Trophoblast cell (in vitro differentiated cells and primary cell): ENCODE measurements at regions not wholly inside any gene's neighbourhood (a gene's known extent, or its start where the extent isn't known, plus 50 kb on each side); places are given as distances from the start of the nearest gene placed in this dataset.

ENCODE experiments used
- DNase-seq, 2 donors: peaks; one replicate each; pipeline ENCODE4 v3.0.0-alpha.2; 2016
- H2AFZ ChIP-seq: 2 replicates; pipeline ENCODE4 v1.6.1; 2013; ENCODE audit warnings: low read length, moderate library complexity, mild to moderate bottlenecking; ENCODE audit not compliant: insufficient read depth, poor library complexity
- H2AK5ac ChIP-seq: 2 replicates; pipeline ENCODE4 v1.6.1; 2013; ENCODE audit warnings: mild to moderate bottlenecking, low read length
- H2BK120ac ChIP-seq: 2 replicates; pipeline ENCODE4 v1.6.1; 2013; ENCODE audit warnings: low read length, mild to moderate bottlenecking, moderate library complexity; ENCODE audit not compliant: insufficient read depth, poor library complexity
- H2BK12ac ChIP-seq: 2 replicates; pipeline ENCODE4 v1.6.1; 2013; ENCODE audit warnings: mild to moderate bottlenecking, low read length, moderate library complexity
- H2BK5ac ChIP-seq: 2 replicates; pipeline ENCODE4 v1.6.1; 2013; ENCODE audit warnings: low read length, low read depth, moderate library complexity, mild to moderate bottlenecking; ENCODE audit not compliant: poor library complexity
- H3K14ac ChIP-seq: 2 replicates; pipeline ENCODE4 v1.6.1; 2013; ENCODE audit warnings: mild to moderate bottlenecking, low read length
- H3K18ac ChIP-seq: 2 replicates; pipeline ENCODE4 v1.6.1; 2013; ENCODE audit warnings: mild to moderate bottlenecking, low read length
- H3K23ac ChIP-seq: 2 replicates; pipeline ENCODE4 v1.6.1; 2013; ENCODE audit warnings: low read length
- H3K27ac ChIP-seq: 2 replicates; pipeline ENCODE4 v1.5.1; 2013; ENCODE audit warnings: low read depth, mild to moderate bottlenecking, inconsistent platforms, low read length, moderate library complexity
- H3K27me3 ChIP-seq: 2 replicates; pipeline ENCODE4 v1.6.1; 2013; ENCODE audit warnings: inconsistent platforms, mild to moderate bottlenecking, low read length, moderate library complexity; ENCODE audit not compliant: insufficient read depth
- H3K36me3 ChIP-seq, 2 experiments: 1 replicate in 1 of 2; 2 replicates in 1 of 2; pipeline ENCODE4 v1.6.1; 2013; ENCODE audit warnings: low read length in 2 of 2, mild to moderate bottlenecking in 2 of 2, moderate library complexity in 1 of 2; ENCODE audit not compliant: insufficient read depth in 2 of 2, control insufficient read depth in 1 of 2
- H3K4ac ChIP-seq: 2 replicates; pipeline ENCODE4 v1.6.1; 2013; ENCODE audit warnings: low read depth, mild to moderate bottlenecking, low read length, moderate library complexity
- H3K4me1 ChIP-seq, 2 experiments: 1 replicate in 1 of 2; 2 replicates in 1 of 2; pipeline ENCODE4 v1.6.1; 2013; ENCODE audit warnings: low read length in 2 of 2, mild to moderate bottlenecking in 2 of 2, moderate library complexity in 1 of 2; ENCODE audit not compliant: insufficient read depth in 2 of 2, control insufficient read depth in 1 of 2
- H3K4me2 ChIP-seq: 2 replicates; pipeline ENCODE4 v1.6.1; 2013; ENCODE audit warnings: inconsistent platforms, mild to moderate bottlenecking, low read length, moderate library complexity
- H3K4me3 ChIP-seq: 2 replicates; pipeline ENCODE4 v1.5.1; 2013; ENCODE audit warnings: mild to moderate bottlenecking, low read depth, low read length, inconsistent platforms
- H3K79me1 ChIP-seq: one replicate; pipeline ENCODE4 v1.6.1; 2013; ENCODE audit warnings: low read length
- H3K79me2 ChIP-seq: 2 replicates; pipeline ENCODE4 v1.6.1; 2013; ENCODE audit warnings: low read length, mild to moderate bottlenecking; ENCODE audit not compliant: control insufficient read depth, insufficient read depth, poor library complexity
- H3K9ac ChIP-seq: 2 replicates; pipeline ENCODE4 v1.6.1; 2013; ENCODE audit warnings: mild to moderate bottlenecking, low read length
- H3K9me3 ChIP-seq: 2 replicates; pipeline ENCODE4 v1.6.1; 2013; ENCODE audit warnings: low read depth, mild to moderate bottlenecking, control low read depth, inconsistent platforms, low read length; ENCODE audit not compliant: insufficient read depth
- H4K12ac ChIP-seq: 2 replicates; pipeline ENCODE4 v1.6.1; 2013; ENCODE audit warnings: low read depth, mild to moderate bottlenecking, low read length, moderate library complexity
- H4K8ac ChIP-seq: 2 replicates; pipeline ENCODE4 v1.6.1; 2013; ENCODE audit warnings: low read depth, mild to moderate bottlenecking, low read length, moderate library complexity
- H4K91ac ChIP-seq: one replicate; pipeline ENCODE4 v1.6.1; 2013; ENCODE audit warnings: low read depth, mild to moderate bottlenecking, low read length, moderate library complexity
- WGBS: extraction: QIAGEN DNeasy Blood & Tissue Kit; methylation state at CpG from one replicate; pipeline ENCODE4 v1.1.7; 2013; ENCODE audit warnings: missing lambda C conversion rate; ENCODE audit not compliant: insufficient read length, insufficient coverage; ENCODE audit errors: extremely low coverage; 5-methylcytosine and 5-hydroxymethylcytosine counted together

- H3K14ac ChIP-seq = no peak overlapping the region
- no peak overlapping the region for H4K12ac ChIP-seq
- no peak overlapping the region for H2BK12ac ChIP-seq
- no peaks in the 10 kb centered on the region for H3K4me1 ChIP-seq
- no peak overlapping the region for H3K18ac ChIP-seq
- H4K91ac ChIP-seq = no peak overlapping the region
- peaks cover 2% of the 10 kb centered on the region for H3K9me3 ChIP-seq
- no peak overlapping the region for H2AFZ ChIP-seq
- no peak overlapping the region for H3K4ac ChIP-seq
- DNase-seq = no peak
- no peaks in the 10 kb centered on the region for H3K79me2 ChIP-seq
- H3K4me2 ChIP-seq = no peak overlapping the region
- no peak overlapping the region for H3K4me3 ChIP-seq
- H3K79me1 ChIP-seq = no peaks in the 10 kb centered on the region
- WGBS = no CpG with 5 or more reads among the region's 4 CpGs
- H3K27me3 ChIP-seq = no peaks in the 10 kb centered on the region
- H3K23ac ChIP-seq = no peak overlapping the region
- no peak overlapping the region for H3K27ac ChIP-seq
- no peak overlapping the region for H2BK120ac ChIP-seq
- H2AK5ac ChIP-seq = no peak overlapping the region
- no peaks in the 10 kb centered on the region for H3K36me3 ChIP-seq
- H3K9ac ChIP-seq = no peak overlapping the region
- no peak overlapping the region for H4K8ac ChIP-seq
- no peak overlapping the region for H2BK5ac ChIP-seq
Observed at GRCh38 chr16:20181416-20181815, 107.7 kb upstream of the GPR139 start.

- H4K91ac ChIP-seq = no peak overlapping the region
- no peak overlapping the region for H3K14ac ChIP-seq
- no peaks in the 10 kb centered on the region for H3K79me1 ChIP-seq
- peaks cover 2% of the 10 kb centered on the region for H3K9me3 ChIP-seq
- no CpG with 5 or more reads among the region's 5 CpGs for WGBS
- no peak overlapping the region for H2AFZ ChIP-seq
- no peak overlapping the region for H3K18ac ChIP-seq
- H2BK120ac ChIP-seq = no peak overlapping the region
- H3K4me1 ChIP-seq = peaks cover 0 to 1% of the 10 kb centered on the region in 2 experiments
- no peak overlapping the region for H3K4me2 ChIP-seq
- H4K12ac ChIP-seq = no peak overlapping the region
- H2BK5ac ChIP-seq = no peak overlapping the region
- DNase-seq = no peak
- H3K36me3 ChIP-seq = no peaks in the 10 kb centered on the region
- H3K4ac ChIP-seq = no peak overlapping the region
- H3K23ac ChIP-seq = no peak overlapping the region
- H2AK5ac ChIP-seq = no peak overlapping the region
- no peak overlapping the region for H3K27ac ChIP-seq
- H3K9ac ChIP-seq = no peak overlapping the region
- H3K4me3 ChIP-seq = no peak overlapping the region
- no peak overlapping the region for H2BK12ac ChIP-seq
- H4K8ac ChIP-seq = no peak overlapping the region
- no peaks in the 10 kb centered on the region for H3K79me2 ChIP-seq
- no peaks in the 10 kb centered on the region for H3K27me3 ChIP-seq
Observed at GRCh38 chr16:20178297-20178696, 104.6 kb upstream of the GPR139 start.

- no peak overlapping the region for H3K4ac ChIP-seq
- no peak overlapping the region for H2BK120ac ChIP-seq
- no peak overlapping the region for H4K12ac ChIP-seq
- no peaks in the 10 kb centered on the region for H3K36me3 ChIP-seq
- H4K91ac ChIP-seq = no peak overlapping the region
- no peak overlapping the region for H3K9ac ChIP-seq
- H2BK12ac ChIP-seq = no peak overlapping the region
- no peak overlapping the region for H3K27ac ChIP-seq
- no peak overlapping the region for H2AFZ ChIP-seq
- H3K4me1 ChIP-seq = peaks cover 0 to 1% of the 10 kb centered on the region in 2 experiments
- H3K14ac ChIP-seq = no peak overlapping the region
- no peak overlapping the region for H3K4me2 ChIP-seq
- peaks cover 3% of the 10 kb centered on the region for H3K79me1 ChIP-seq
- WGBS = no CpG with 5 or more reads among the region's 3 CpGs
- no peak overlapping the region for H2BK5ac ChIP-seq
- no peak overlapping the region for H2AK5ac ChIP-seq
- H3K4me3 ChIP-seq = no peak overlapping the region
- H4K8ac ChIP-seq = no peak overlapping the region
- no peak overlapping the region for H3K23ac ChIP-seq
- H3K18ac ChIP-seq = no peak overlapping the region
- no peaks in the 10 kb centered on the region for H3K27me3 ChIP-seq
- H3K79me2 ChIP-seq = no peaks in the 10 kb centered on the region
- no peak for DNase-seq
- peaks cover 2% of the 10 kb centered on the region for H3K9me3 ChIP-seq
Observed at GRCh38 chr16:20175358-20175757, 101.7 kb upstream of the GPR139 start.

GRCh38 chr16:20167323-20167722 lies 93.6 kb upstream of the GPR139 start:
- no peak overlapping the region for H3K4ac ChIP-seq

More at GRCh38 chr16:20167323-20167722, 93.6 kb upstream of the GPR139 start:
- Histone ChIP-seq H2BK120ac (no peak overlapping the region), H2BK12ac (no peak overlapping the region), H4K91ac (no peak overlapping the region), H3K4me1 (no peaks in the 10 kb centered on the region), H4K8ac (no peak overlapping the region), H3K14ac (no peak overlapping the region), H3K27me3 (no peaks in the 10 kb centered on the region), H3K79me2 (no peaks in the 10 kb centered on the region), H3K36me3 (no peaks in the 10 kb centered on the region), H3K9me3 (peaks cover 2% of the 10 kb centered on the region), H4K12ac (no peak overlapping the region), H2BK5ac (no peak overlapping the region), H3K27ac (no peak overlapping the region), H2AK5ac (no peak overlapping the region), H3K9ac (no peak overlapping the region), H3K18ac (no peak overlapping the region), H3K4me2 (no peak overlapping the region), H3K23ac (no peak overlapping the region), H2AFZ (no peak overlapping the region), H3K79me1 (no peaks in the 10 kb centered on the region), H3K4me3 (no peak overlapping the region)
- DNase-seq = no peak
- WGBS = no CpG with 5 or more reads among the region's 1 CpG
